HG02840 (cell line): ENCODE measurements at regions not wholly inside any gene's neighbourhood (a gene's known extent, or its start where the extent isn't known, plus 50 kb on each side); places are given as distances from the start of the nearest gene placed in this dataset.

ENCODE experiments used
- ATAC-seq: cut with Tn5 transposase; IDR thresholded peaks from one replicate; pipeline ENCODE4 v1.9.1; 2021; ENCODE audit warnings: mild to moderate bottlenecking, moderate library complexity, moderate number of reproducible peaks; ENCODE audit not compliant: unreplicated experiment, low FRiP score

GRCh38 chr13:59532405-59532804 lies 631.3 kb downstream of the DIAPH3 start:
- ATAC-seq: no peak

GRCh38 chr13:59533561-59534555 lies 629.9 kb downstream of the DIAPH3 start:
- no peak for ATAC-seq

GRCh38 chr13:59534806-59535205 lies 628.9 kb downstream of the DIAPH3 start:
- ATAC-seq: no peak

- no peak for ATAC-seq
Measured at GRCh38 chr13:59537500-59537899, 626.2 kb downstream of the DIAPH3 start.

GRCh38 chr13:59538512-59538911 lies 625.2 kb downstream of the DIAPH3 start:
- ATAC-seq: no peak

GRCh38 chr13:59542303-59542702 lies 621.4 kb downstream of the DIAPH3 start:
- no peak for ATAC-seq

GRCh38 chr13:59543418-59543817 lies 620.3 kb downstream of the DIAPH3 start:
- no peak for ATAC-seq

GRCh38 chr13:59545007-59545406 lies 618.7 kb downstream of the DIAPH3 start:
- ATAC-seq: no peak

- ATAC-seq: no peak
Measured at GRCh38 chr13:59546178-59546577, 617.5 kb downstream of the DIAPH3 start.

- no peak for ATAC-seq
Measured at GRCh38 chr13:59547950-59548349, 615.8 kb downstream of the DIAPH3 start.

GRCh38 chr13:59562924-59563323 lies 600.8 kb downstream of the DIAPH3 start:
- no peak for ATAC-seq

- no peak for ATAC-seq
Measured at GRCh38 chr13:59566561-59566960, 597.2 kb downstream of the DIAPH3 start.

GRCh38 chr13:59568306-59568705 lies 595.4 kb downstream of the DIAPH3 start:
- no peak for ATAC-seq

GRCh38 chr13:59570204-59570603 lies 593.5 kb downstream of the DIAPH3 start:
- ATAC-seq: no peak

GRCh38 chr13:59584101-59584500 lies 579.6 kb downstream of the DIAPH3 start:
- ATAC-seq: no peak

- ATAC-seq: no peak
Measured at GRCh38 chr13:59584761-59585670, 578.7 kb downstream of the DIAPH3 start.

GRCh38 chr13:59587030-59587429 lies 576.7 kb downstream of the DIAPH3 start:
- ATAC-seq: no peak

- no peak for ATAC-seq
Measured at GRCh38 chr13:59587971-59588716, 575.6 kb downstream of the DIAPH3 start.

- ATAC-seq: no peak
Measured at GRCh38 chr13:59588717-59589067, 575.0 kb downstream of the DIAPH3 start.

GRCh38 chr13:59601993-59602392 lies 561.7 kb downstream of the DIAPH3 start:
- no peak for ATAC-seq
